LNCaP clone FGC (cell line): ENCODE measurements at regions not wholly inside any gene's neighbourhood (a gene's known extent, or its start where the extent isn't known, plus 50 kb on each side); places are given as distances from the start of the nearest gene placed in this dataset.

ENCODE experiments used
- DNase-seq: peaks from one replicate; pipeline ENCODE4 v3.0.0-alpha.2; 2011; ENCODE audit warnings: low read depth
- H3K4me3 ChIP-seq: 2 replicates; pipeline ENCODE4 v1.5.1; 2011; ENCODE audit warnings: mild to moderate bottlenecking, low read depth, low read length, control low read depth
- TF ChIP-seq, protein P1 (sequence below): IDR thresholded peaks from 2 replicates; pipeline ENCODE4 v1.5.1; 2012; ENCODE audit warnings: mild to moderate bottlenecking; ENCODE audit not compliant: control insufficient read depth, insufficient read depth; ENCODE audit errors: extremely low read depth

DNA sequence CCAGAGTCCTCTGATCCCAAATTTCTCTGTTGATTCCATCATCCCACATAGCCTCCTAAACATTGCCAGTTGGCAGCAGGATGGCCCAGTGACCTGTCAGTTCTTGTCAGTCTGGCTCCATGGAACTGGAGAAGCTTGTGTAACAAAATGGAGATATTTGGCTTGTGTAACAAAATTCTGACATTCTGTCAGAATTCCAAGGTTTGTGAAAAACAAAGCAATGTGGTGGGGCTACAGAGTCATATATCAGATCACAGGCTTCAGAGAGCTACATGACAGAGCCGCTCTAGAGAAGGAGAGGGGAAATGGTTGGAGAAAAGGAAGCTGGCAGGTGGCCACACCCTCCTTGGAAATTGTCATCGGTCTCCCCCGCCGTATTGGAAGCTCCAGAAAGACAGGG lies 75.4 kb upstream of the MAN2A1 start:
- TF ChIP-seq, protein P1, sequence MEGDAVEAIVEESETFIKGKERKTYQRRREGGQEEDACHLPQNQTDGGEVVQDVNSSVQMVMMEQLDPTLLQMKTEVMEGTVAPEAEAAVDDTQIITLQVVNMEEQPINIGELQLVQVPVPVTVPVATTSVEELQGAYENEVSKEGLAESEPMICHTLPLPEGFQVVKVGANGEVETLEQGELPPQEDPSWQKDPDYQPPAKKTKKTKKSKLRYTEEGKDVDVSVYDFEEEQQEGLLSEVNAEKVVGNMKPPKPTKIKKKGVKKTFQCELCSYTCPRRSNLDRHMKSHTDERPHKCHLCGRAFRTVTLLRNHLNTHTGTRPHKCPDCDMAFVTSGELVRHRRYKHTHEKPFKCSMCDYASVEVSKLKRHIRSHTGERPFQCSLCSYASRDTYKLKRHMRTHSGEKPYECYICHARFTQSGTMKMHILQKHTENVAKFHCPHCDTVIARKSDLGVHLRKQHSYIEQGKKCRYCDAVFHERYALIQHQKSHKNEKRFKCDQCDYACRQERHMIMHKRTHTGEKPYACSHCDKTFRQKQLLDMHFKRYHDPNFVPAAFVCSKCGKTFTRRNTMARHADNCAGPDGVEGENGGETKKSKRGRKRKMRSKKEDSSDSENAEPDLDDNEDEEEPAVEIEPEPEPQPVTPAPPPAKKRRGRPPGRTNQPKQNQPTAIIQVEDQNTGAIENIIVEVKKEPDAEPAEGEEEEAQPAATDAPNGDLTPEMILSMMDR = no peak
- DNase-seq = no peak
- no peak overlapping the region for H3K4me3 ChIP-seq

DNA sequence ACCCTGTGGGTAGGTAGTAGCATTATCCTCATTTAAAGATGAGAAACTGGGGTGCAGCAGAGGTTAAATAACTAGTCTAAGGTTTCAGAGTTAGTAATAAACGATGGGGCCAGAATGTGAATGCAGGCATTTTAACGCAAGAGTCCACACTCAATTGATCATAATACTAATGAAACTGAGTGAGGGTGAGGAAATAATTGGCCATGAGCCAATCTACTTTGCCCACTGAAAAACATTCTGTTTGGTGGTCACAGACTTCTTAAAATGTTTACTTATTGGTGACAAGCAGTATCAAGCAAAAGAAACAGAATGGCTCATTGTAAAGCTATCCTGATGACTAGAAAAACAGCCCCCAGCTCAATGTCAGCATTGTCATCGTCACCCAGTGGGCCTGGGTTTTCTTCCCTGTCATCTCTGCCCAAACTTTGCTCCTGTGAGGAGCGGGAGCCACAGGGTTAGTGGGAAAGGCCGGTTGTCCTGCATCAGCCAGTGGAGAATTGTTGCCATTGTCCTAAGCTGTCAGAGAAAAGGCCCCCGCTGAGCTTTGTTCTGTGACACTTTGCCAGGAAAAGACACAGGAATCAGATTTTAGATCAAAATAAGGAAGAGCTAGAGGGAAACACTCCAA lies 77.3 kb upstream of the MAN2A1 start:
- no peak for DNase-seq

DNA sequence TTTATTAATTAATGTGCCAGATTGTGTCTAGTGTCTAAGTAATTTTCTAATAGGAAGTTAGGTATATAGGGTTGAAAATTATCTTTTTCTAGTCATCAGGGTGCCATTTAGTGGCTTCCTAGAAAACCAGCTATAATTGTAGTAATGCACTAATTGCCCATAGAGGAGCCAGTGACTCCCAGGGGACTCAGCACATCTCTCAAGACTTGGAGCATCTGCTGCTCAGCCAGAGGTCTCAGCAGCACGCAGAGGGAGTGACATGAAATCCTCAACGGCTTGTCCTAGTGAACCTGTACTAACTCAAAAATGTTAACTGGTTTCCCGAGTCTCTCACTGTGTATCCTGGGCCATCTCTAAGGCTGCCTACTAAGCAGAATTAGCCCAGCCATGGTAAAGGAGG lies 78.2 kb upstream of the MAN2A1 start:
- DNase-seq = no peak
- H3K4me3 ChIP-seq = no peak overlapping the region
- TF ChIP-seq, protein P1 = no peak

More for the DNA sequence above, 77.3 kb upstream of the MAN2A1 start:
- TF ChIP-seq, protein P1 = no peak
- H3K4me3 ChIP-seq = no peak overlapping the region

DNA sequence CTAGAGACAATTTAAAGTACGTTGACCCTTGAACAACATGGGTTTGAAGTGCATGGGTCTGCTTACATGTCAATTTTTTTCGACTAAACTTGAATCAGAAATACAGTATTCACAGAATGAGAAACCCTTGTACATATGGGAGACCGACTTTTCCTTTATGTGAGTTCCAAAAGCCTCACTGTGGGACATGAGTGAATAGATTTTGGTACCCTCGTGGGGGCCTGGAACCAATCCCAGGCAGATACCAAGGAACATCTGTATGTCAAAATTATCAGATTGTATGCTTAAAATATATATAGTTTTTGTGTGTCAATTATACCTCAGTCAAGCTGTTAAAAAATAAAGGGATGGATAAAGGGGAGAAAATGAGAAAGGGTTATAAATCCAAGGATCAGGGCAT lies 78.7 kb upstream of the MAN2A1 start:
- DNase-seq = no peak

DNA sequence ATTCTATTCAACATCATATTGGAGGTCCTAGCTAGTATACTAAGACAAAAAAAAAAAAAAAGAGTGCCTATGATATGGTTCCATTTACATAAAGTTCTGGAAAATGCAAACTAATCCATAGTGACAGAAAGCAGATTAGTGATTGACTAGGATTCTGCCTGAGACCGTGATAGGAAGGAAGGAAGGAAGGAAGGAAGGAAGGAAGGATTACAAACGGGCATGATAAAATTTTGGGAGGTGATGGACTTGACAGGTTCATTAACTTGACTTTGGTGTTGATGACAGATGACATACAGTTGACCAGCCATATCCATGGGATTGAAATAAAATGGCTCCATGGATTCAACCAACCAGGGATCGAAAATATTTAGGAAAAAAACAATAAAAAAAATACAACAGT lies 79.1 kb upstream of the MAN2A1 start:
- H3K4me3 ChIP-seq = no peak overlapping the region
- DNase-seq = no peak
- TF ChIP-seq, protein P1 = no peak

More for the DNA sequence above, 78.7 kb upstream of the MAN2A1 start:
- H3K4me3 ChIP-seq = no peak overlapping the region
- TF ChIP-seq, protein P1 = no peak

DNA sequence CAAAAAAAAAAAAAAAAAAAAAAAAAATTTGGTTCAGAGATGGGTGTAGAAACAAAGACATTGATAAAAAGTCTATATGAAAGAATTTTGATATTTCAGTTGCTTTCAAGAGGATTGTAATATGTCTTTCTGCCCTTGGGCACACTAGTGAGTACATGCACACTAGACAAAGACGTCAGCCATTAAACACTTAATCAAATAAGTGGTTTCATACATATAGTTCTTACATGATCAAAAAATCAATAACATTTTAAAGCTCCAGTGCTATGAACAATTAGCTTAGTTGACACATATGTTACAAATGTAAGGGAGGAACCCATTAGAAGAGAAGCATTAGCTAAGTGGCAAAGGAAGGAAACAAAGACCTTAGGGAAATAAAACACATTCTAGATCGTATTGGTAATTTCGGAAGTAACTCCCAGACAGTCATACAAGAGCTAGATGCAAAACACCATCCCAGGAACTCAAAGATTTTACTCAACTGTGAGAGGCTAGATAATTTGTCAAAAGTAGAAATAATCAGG lies 84.5 kb upstream of the MAN2A1 start:
- no peak for DNase-seq
- H3K4me3 ChIP-seq = no peak overlapping the region
- TF ChIP-seq, protein P1 = no peak

DNA sequence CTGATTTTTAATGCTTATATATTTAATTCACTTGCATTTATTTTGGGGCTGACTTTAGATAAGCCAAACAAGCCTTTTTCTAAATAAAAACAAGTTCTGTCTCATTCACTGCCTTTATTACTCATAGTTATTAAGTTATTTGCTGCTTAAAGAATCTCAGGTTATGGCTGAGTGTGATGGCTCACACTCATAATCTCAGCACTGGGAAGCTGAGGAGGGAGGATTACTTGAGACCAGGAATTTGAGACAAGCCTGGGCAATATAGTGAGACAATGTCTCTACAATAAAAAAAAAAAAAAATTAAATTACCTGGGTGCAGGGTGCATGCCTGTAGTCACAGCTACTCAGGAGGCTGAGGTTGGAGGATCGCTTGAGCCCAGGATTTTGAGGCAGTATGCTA lies 85.0 kb upstream of the MAN2A1 start:
- DNase-seq = no peak

More for the DNA sequence above, 85.0 kb upstream of the MAN2A1 start:
- TF ChIP-seq, protein P1 = no peak
- no peak overlapping the region for H3K4me3 ChIP-seq
